EH (cell line): ENCODE measurements at regions not wholly inside any gene's neighbourhood (a gene's known extent, or its start where the extent isn't known, plus 50 kb on each side); places are given as distances from the start of the nearest gene placed in this dataset.
A peak's percentile ranks its signal among the peaks of the same experiment; 100 is the strongest.

Experiments used
- DNase-seq: peaks from one replicate; pipeline ENCODE4 v3.0.0-alpha.2; 2015; ENCODE audit warnings: low read depth

DNA sequence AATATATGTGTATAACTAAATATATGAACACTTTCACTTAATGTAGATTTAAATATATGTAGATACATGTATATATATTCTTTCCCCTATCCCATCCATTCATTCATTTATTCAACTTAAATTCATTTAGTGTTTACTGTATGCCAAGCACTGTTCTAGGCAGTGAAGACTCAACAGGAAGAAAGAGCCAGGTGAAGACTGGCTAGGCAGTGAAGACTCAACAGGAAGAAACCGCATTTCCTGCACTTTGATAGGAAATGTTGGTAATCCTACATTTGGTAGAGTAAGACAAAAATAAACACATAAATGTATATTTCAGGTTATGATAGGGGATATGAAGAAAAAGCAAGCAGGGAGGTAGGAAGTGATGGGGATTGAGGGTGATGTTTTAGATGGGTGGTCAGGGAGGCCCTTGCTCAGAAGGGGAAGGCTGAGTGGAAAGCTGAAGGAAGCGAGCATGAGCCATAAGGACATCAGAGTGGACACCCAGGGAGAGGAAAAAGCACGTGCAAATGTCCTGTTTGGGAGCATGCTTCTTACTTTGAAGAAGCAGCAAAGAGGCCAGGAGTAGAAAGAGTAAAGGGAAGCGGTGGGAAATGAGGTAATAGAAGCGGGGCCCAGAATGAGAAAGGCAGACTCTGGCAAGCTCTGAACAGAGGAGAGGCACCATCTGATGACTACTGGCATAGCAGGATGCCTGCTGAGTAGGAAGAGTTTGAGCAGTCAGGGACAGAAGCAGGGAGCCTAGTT is 227.8 kb upstream of the MAP3K1 start:
- DNase-seq = no peak

- peak; percentile 44 for DNase-seq
Measured at GRCh38 chr5:56585999-56586691, 229.2 kb upstream of the MAP3K1 start.

GRCh38 chr5:56585461-56585860 is 229.9 kb upstream of the MAP3K1 start:
- DNase-seq = peak; percentile 73

- DNase-seq = no peak
Measured at GRCh38 chr5:56581426-56581825, 233.9 kb upstream of the MAP3K1 start.

DNA sequence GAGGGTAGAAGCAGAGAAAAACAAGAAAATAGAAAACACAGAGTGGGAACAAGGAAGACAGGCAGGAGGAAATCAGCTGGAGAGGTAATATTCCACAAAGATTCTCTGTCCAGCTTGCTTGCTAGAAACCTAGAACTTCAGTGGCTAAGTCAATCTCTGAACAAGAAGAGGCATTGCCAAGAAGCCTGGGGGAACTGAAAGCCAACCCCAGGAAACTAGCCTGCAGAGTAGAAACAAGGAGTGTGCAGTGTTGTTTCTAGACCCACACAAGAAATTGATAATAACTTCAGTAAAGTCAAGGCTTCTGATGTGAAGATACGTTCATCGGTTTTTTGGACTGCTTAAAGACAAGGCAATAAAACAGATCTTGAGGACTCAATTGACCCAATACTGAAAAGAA is 234.5 kb upstream of the MAP3K1 start:
- no peak for DNase-seq

GRCh38 chr5:56575821-56576220 is 239.5 kb upstream of the MAP3K1 start:
- peak; percentile 18 for DNase-seq

- peak; percentile 70 for DNase-seq
Measured at GRCh38 chr5:56574778-56575177, 240.6 kb upstream of the MAP3K1 start.

DNA sequence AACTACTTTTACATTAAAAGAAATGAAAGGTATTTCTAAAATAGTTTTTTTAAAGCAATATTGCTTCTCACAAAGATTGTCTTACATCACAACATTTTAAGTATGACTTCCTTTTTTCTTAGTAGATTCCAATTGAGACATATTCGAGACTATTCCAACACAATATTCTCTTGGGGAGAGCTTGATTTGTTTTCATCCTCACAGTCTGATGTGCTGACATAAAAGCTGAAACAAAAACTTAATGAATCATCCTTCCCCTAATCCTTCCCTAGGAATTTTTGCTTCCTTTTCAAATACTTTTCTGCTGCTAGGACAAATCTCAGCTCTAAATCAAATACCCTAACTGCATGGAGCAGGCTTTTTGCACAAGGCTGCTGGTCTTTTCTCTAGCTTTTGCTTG is 245.8 kb upstream of the MAP3K1 start:
- peak; percentile 84 for DNase-seq

GRCh38 chr5:56569076-56569475 is 246.3 kb upstream of the MAP3K1 start:
- DNase-seq = peak; percentile 82

GRCh38 chr5:56567278-56567677 is 248.1 kb upstream of the MAP3K1 start:
- no peak for DNase-seq

DNA sequence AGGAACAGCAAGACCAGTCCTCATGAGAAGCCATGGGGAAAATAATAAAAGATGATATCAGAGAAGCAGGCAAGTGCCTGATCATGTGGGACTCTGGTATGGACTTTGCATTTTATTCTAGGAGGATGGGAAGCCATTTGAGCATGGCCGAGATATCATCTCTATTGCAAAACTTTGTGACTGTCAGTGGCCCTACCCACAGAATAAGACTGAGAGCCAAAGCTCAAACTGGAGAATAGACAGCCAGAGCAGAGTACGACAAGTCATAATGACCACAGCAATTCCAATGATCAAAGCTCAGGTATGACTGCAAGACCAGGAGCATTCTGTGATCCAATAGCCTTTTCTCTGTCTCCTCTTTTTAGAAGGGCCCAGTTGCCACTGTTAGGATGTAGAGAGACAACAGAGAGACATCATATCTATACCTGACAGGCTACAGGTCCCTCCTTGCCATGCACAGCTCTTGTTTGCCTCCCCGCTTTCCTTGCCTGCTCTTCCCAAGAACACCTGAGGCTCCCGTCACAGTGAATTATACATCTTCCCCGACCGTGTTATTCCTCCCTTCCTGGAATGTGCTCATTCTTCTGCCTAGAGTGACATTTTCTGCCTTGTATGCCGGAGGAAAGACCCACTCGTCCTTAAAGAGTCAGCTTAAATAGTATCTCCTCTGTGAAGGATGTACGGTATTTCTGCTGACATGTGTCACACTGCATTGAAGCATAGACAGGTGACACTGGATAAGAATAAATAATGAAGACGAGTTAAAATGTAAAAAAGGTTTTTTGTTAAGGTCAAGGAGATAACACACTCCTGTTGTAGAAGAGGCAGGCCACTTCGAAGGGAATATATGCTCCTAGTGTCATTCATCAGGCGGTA is 248.7 kb upstream of the MAP3K1 start:
- DNase-seq = peak; percentile 19

GRCh38 chr5:56565644-56566043 is 249.7 kb upstream of the MAP3K1 start:
- DNase-seq = no peak

DNA sequence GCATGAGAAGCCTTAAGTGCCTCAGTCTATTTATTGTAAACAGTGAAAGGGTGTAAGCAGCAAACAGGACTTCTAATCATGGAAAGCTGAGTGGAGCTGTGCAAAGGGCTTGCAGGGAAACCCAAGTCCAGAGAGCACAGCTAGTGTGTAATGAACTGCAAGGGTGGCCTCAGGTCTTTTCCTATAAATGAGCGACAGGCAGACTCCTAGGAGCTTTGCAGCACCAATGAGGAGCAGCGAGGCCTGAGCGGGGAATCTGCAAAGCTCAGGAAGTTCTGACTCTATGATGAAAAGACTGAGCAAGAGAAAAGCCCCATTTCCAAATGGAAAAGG is 250.1 kb upstream of the MAP3K1 start:
- no peak for DNase-seq

GRCh38 chr5:56564541-56565282 is 250.6 kb upstream of the MAP3K1 start:
- peak; percentile 78 for DNase-seq

DNA sequence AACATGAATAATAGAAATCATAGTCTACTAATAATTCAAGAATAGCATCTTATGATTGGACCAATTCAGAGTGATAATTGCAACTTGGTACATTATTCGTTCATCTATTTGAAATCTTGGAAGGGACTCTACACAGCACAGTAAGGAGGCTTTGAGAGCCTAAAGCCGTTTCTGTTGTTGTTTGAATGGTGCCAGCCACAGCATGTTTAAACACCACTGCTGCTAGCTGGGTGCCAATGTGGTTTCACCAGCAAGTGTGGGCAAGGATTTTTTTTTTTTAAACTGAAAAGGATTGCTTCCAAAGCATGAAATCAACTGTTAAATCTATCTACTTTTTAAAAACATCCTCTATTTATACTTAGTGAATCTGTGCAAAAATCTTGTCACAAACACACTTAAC is 253.9 kb upstream of the MAP3K1 start:
- DNase-seq = no peak

DNA sequence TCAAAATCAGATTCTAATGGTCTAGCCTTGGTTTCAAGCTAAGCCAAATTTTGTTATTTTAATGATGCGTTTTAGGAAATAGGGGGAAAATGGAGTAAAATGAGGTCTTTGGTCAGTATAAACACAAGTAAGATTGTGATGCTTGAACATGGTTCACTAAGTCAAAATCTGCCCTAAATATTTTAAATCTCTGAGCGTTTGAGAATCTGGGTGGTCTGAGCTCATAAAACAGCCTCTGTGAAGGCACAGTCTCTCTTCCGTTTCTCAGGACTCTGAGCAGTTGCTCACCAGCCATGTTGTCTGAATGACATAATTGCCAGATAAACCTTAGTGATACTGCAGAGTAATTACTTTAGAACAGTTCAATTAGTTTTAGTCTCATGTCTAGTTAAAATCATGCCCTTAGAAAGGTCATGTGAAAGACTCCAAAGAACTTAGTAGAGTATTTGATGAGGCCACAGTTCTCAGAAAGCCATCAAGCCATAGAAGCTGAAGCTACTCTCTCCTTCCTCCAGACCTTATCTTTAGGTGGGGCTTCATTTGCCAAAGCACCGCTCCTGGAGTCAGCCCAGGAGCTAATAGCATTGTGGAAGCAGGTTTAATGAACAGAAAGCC is 257.1 kb upstream of the MAP3K1 start:
- DNase-seq = peak; percentile 26

- peak; percentile 36 for DNase-seq
Measured at GRCh38 chr5:56557198-56557597, 258.2 kb upstream of the MAP3K1 start.

DNA sequence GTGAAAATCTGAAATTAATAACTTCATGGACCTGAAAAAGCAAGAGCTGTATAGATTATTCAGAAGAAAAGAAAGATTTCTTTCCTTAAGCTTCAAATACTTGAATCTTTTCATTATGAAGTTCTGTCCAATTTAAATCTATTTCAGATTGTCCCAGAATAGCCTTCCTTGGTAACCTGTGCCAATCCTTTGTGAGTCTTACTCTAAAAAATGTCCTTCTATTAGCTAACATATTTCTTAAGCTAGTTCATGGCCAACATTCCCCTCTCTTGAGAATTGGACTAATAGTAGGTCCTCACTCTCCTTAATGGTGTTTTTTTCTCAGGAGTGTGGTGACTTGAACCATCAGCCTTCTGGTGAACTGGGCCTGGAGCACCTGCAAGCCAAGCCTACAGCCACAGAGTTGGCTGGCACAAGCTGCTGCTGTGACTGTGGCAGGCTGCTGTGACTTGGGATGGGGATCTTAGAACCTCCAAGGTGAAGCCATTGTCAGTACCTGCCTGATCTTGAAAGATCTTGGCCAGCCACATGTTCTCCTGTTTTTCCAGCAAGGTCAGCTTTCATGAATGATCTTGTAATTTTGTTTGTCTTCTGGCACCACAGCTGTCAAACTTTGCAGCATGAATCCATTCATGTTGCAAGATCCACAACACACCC is 262.6 kb upstream of the MAP3K1 start:
- DNase-seq = peak; percentile 45

- DNase-seq = no peak
Measured at GRCh38 chr5:56550227-56550626, 265.1 kb upstream of the MAP3K1 start.

DNA sequence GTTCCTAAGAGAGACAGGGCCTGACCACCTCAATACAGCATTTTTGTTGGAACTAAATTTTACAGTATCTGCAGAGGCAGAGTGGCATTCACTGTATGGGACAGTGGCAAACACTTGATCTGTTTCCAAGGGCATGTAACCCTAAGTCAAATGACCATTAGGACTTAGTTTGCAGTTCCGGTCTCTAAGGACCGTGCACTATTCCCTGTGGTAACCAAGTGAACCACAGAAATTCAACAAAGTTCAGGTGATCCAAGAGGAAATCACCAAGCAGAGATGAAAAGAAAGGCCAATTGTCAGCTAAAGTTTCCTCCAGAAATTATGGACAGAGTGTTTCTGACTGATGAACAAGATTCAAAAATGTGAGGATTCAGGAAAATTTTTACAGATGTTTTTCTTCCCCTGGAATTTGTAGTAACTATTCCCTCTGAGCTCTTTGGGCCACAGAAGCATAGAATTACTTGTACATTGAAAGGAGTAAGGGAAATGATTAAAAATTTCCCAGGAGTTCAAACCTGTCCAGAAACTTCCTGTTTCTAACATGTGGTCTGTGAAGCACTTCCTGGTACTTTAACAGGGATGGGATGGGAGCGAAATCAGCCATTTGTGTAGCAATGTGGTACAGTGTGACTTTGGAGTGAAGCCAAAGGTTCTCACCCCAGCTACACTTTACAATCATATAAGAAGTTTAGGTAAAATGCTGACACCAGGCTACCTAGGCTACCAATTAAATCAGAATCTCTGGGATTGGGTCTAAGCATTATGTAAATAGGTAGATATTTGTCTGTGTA is 266.1 kb upstream of the MAP3K1 start:
- no peak for DNase-seq
